Activated T-helper 2 cell treated with anti-CD3 and anti-CD28 coated beads, Interferon-gamma antibody, Interleukin-2, Interleukin-4, amounts not matched to agents 10 μg/mL and 5 μg/mL and 100 μg/mL, durations not matched to agents 14 hours and 24 hours and 36 hours (primary cell): ENCODE measurements at regions not wholly inside any gene's neighbourhood (a gene's known extent, or its start where the extent isn't known, plus 50 kb on each side); places are given as distances from the start of the nearest gene placed in this dataset.
A peak's percentile ranks its signal among the peaks of the same experiment; 100 is the strongest.

Source experiments
- DNase-seq: peaks from one replicate; pipeline ENCODE4 v3.0.0; 2021; ENCODE audit warnings: low spot score
- H3K27ac Mint-ChIP-seq: one replicate; pipeline ENCODE4 v1.8.0; 2021; ENCODE audit warnings: mixed read lengths
- H3K27me3 Mint-ChIP-seq: one replicate; pipeline ENCODE4 v1.8.0; 2021; ENCODE audit warnings: low read depth, mixed read lengths
- H3K36me3 Mint-ChIP-seq: one replicate; pipeline ENCODE4 v1.8.0; 2021; ENCODE audit warnings: low read depth, mixed read lengths
- H3K4me1 Mint-ChIP-seq: one replicate; pipeline ENCODE4 v1.8.0; 2021; ENCODE audit warnings: low read depth, mixed read lengths
- H3K4me3 Mint-ChIP-seq: one replicate; pipeline ENCODE4 v1.8.0; 2021; ENCODE audit warnings: low read depth, mild to moderate bottlenecking, moderate library complexity, mixed read lengths
- H3K9me3 Mint-ChIP-seq: one replicate; pipeline ENCODE4 v1.8.0; 2021; ENCODE audit warnings: mixed read lengths
- intact Hi-C: fragments of 100-400 bp; cut with micrococcal nuclease; formaldehyde crosslinking; loops from one replicate; pipeline ENCODE4 v1.15.1; 2023

DNA sequence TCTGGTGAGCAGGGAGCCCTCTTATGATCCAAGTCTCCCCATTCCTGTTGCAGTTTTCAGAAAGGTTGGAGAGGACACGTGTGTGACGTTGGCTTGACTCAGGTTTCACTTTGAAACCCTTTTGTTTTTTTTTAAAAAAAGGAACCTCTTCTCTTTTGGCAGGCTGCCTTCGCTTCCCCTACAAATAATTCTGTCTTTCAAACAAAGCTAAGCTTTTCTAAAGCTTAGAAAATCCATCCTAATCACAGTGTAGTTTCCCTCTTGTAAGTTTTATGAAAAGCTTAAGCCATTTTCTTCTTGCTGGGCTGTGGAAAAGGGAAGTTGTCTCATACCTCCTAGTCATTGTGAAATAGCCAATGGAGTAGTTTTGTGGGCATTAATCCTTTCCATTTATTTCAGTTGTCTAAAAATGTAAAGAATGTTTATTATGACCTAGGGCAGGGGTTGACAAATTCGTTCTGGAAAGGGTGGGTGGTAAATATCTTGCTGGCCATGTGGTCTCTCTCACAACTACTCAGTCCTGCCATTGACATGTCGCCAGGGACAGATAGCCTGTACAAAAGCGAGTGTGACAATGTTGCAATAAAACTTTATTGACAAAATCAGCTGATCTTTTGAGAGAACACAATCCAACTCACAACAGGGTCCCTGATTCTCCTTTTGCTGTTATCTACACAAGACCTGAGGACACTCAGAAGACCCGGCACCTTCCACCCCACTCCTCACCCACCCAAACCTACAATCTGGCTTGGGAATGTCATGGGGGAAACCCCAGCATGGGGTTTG lies 878.8 kb downstream of the RNF144A start:
- no peak for DNase-seq
- H3K4me3 Mint-ChIP-seq: no peak overlapping the region

DNA sequence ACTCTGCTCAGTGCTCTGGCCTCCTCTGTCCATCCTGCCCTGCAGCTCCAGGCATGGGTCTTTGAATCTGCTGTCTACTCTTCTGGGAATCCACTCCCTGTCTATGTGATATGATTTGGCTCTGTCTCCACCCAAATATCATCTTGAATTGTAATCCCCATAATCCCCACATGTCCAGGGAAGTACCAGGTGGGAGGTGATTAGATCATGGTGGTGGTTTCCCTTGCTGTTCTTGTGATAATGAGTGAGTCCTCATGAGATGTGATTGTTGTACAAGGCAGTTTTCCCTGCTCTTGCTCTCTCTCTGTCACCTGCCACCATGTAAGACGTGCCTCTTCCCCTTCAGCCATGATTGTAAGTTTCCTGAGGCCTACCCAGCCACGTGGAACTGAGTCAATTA lies 881.8 kb upstream of the ID2 start:
- Mint-ChIP-seq H3K36me3 (peaks cover 32% of the 10 kb centered on the region), H3K27ac (no peak overlapping the region), H3K4me3 (no peak overlapping the region), H3K4me1 (peaks cover 7% of the 10 kb centered on the region), H3K27me3 (no peaks in the 10 kb centered on the region), H3K9me3 (peaks cover 50% of the 10 kb centered on the region)
- DNase-seq: no peak
- intact Hi-C loops: no loop called here

More for the DNA sequence above, 878.8 kb downstream of the RNF144A start:
- Mint-ChIP-seq H3K4me1 (peaks cover 7% of the 10 kb centered on the region), H3K27me3 (no peaks in the 10 kb centered on the region), H3K27ac (peak overlapping the region; percentile 79), H3K9me3 (peaks cover 26% of the 10 kb centered on the region), H3K36me3 (peaks cover 17% of the 10 kb centered on the region)
- intact Hi-C loops: no loop called here

DNA sequence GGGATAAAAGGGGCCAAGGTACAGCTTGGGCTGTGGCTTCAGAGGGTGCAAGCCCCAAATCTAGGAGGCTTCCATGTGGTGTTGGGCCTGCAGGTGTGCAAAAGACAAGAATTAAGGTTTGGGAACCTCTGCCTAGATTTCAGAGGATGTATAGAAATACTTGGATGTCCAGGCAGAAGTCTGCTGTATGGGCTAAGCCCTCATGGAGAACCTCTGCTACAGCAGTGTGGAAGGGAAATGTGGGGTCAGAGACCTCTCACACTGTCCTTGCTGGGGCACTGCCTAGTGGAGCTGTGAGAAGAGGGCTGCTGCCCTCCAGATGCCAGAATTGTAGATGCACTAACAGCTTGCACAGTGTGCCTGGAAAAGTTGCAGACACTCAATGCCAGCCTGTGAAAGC lies 880.6 kb upstream of the ID2 start:
- DNase-seq: no peak
- Mint-ChIP-seq H3K27me3 (no peaks in the 10 kb centered on the region), H3K4me1 (peaks cover under 1% of the 10 kb centered on the region), H3K4me3 (no peak overlapping the region), H3K9me3 (peaks cover 52% of the 10 kb centered on the region), H3K36me3 (peaks cover 32% of the 10 kb centered on the region), H3K27ac (no peak overlapping the region)
- intact Hi-C loops: no loop called here

DNA sequence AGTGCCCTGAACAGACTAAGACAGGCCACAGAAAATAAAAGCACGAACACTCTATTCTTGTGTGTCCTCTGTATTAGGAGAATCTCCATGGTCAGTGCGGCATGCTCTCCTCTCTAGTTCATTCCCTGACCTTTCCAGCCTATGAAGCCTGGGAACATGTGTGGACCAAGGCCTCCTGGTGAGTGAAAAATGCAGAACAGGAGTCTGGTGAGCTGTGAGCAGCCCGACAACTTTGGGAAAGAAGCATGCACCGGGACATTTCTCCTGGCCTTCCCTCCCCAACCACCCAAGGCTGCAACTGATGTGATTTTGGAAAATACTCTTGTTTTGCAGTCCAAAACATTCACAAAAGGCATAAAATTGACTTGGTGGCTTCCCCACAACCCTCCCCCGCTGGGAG lies 878.3 kb upstream of the ID2 start:
- Mint-ChIP-seq H3K27me3 (no peaks in the 10 kb centered on the region), H3K4me1 (no peaks in the 10 kb centered on the region), H3K9me3 (peaks cover 51% of the 10 kb centered on the region), H3K36me3 (peaks cover 26% of the 10 kb centered on the region), H3K4me3 (no peak overlapping the region), H3K27ac (no peak overlapping the region)
- intact Hi-C loops: no loop called here
- DNase-seq: no peak

DNA sequence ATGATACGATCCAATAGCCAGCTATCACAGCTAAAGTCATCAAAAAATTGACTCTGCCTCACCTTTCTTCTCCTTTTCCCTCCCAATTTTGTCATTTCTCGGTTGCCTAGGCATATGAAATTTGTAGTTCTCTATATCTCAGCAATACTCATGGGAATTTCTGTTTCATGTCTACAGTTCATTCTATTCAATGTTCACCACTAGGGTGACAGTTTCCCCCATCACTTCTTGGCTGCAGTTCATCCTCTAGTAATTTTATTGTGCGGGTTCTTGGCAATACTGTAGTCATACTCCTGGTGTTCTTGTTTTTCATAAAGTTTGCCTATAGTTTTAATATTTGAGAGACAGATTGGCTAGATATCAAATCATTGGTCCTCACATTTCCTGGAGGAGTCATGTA lies 872.2 kb upstream of the ID2 start:
- DNase-seq: no peak
- Mint-ChIP-seq H3K4me1 (peaks cover 21% of the 10 kb centered on the region), H3K4me3 (no peak overlapping the region), H3K9me3 (peaks cover 34% of the 10 kb centered on the region), H3K27me3 (no peaks in the 10 kb centered on the region), H3K36me3 (peaks cover 7% of the 10 kb centered on the region), H3K27ac (no peak overlapping the region)
- intact Hi-C loops: no loop called here

DNA sequence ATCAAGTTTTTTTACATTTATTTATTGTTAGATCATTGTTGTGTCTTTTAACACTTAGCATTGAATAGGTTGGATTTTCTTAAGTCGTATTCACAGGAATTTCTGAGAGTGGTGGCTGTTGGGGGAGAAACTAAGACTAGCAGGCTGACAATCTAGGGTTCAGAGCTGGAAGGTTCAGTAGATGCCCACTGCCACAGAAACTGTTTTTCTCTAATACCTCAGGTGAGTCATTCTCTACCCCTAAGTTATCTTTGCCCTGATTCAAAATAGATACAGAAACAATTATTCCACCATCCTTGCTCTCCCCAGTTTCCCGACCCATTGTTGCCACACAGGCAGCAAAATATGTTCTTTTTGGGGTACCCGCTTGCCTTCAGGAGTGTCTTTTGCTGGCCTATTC lies 870.8 kb upstream of the ID2 start:
- no peak overlapping the region for H3K27ac Mint-ChIP-seq
- no peak overlapping the region for H3K4me3 Mint-ChIP-seq
- H3K36me3 Mint-ChIP-seq: peaks cover 7% of the 10 kb centered on the region
- DNase-seq: no peak
- H3K4me1 Mint-ChIP-seq: peaks cover 21% of the 10 kb centered on the region
- no peaks in the 10 kb centered on the region for H3K27me3 Mint-ChIP-seq
- intact Hi-C loops: no loop called here
- H3K9me3 Mint-ChIP-seq: peaks cover 40% of the 10 kb centered on the region

DNA sequence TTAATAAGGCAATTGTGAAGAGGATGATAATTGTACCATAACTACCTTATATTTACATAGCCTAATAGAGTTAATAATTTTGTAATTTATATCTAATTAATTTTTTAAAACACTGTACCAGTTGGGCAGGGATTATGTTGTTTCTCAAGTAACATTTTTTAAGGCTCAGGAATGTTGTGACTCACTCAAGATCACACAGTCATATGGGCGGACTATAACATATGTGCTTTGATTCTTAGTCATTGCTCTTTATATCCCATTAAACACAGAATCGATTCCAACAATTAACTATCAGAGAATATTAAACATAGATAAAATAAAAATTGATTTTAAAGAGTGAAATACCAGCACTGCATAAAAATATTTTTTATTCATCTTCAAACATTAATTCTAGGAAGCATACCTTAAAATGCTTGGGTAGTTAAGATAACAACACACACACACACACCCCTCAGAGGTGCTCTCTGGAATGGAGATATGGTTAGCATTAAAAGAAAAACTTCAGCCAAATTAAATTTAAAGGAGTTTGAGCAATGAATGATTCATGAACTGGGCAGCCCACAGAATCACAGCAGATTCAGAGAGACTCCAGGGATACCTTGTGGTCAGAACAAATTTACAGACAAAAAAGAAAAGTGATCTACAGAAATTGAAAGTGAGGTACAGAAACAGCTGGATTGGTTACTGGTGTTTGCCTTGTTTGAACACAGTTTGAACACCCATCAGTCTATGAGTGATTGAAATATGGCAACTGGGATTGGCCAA lies 869.4 kb upstream of the ID2 start:
- Mint-ChIP-seq H3K36me3 (peaks cover 7% of the 10 kb centered on the region), H3K4me1 (peaks cover 21% of the 10 kb centered on the region), H3K4me3 (no peak overlapping the region), H3K27me3 (no peaks in the 10 kb centered on the region), H3K9me3 (peaks cover 36% of the 10 kb centered on the region), H3K27ac (peak overlapping the region; percentile 15)
- DNase-seq: no peak
- intact Hi-C loops: no loop called here

DNA sequence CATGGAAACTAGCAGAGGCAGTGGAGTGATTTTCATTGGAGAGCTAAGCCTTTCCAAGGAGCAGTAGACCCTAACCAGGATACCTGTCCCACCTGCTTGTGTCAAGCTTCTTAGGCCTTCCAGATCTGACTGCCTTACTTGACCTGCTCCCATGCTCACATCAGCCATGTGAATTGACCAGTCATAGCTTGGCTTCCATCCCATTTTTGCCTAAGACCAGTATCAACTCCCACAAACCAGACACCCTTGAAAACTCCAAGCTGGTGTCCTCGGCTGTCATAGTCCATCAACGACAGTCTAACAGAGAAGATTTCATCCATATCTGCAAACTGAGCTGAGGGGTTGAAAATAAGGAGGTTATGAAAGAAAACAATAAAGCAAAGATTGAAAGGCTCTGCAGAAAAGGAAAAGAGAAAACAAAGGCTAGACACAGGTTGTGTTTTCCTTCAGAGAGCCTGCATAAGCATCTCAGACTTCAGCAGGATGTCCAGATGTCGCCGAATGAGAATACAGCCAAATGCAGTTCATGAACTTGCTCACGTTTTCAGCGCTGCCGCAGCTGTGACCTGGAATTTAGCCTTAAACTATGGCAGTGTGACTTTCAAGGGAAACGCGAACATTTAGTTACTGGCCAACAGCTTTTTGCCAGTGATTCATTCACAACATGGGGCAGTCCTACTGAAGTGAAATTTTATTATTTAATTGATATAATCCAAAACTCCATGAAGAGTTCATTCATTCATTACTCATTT lies 868.1 kb upstream of the ID2 start:
- no peak overlapping the region for H3K4me3 Mint-ChIP-seq
- no peaks in the 10 kb centered on the region for H3K27me3 Mint-ChIP-seq
- peaks cover 38% of the 10 kb centered on the region for H3K9me3 Mint-ChIP-seq
- peaks cover 7% of the 10 kb centered on the region for H3K36me3 Mint-ChIP-seq
- H3K4me1 Mint-ChIP-seq: peaks cover 21% of the 10 kb centered on the region
- no peak for DNase-seq
- intact Hi-C loops: no loop called here
- H3K27ac Mint-ChIP-seq: no peak overlapping the region

DNA sequence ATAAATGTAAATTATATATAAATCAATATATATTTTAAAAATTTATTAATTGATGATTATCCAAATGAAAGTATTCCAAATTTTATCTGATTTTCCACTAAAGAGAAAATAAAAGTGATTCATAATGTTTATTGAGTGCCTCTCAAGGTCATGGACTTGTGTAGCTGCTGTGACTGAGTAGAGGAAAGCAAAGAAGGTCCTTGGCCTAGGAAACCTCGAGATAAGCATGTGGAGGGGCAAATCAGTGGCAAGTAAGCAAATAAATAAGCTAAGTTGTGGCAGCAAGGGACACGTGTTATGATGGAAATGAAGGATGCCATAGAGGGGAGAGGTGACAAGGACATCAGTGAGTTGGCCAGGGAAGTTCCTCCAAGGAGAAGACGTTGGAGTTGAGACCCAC lies 866.1 kb upstream of the ID2 start:
- peaks cover 29% of the 10 kb centered on the region for H3K9me3 Mint-ChIP-seq
- H3K4me1 Mint-ChIP-seq: peaks cover 16% of the 10 kb centered on the region
- H3K27me3 Mint-ChIP-seq: no peaks in the 10 kb centered on the region
- no peak overlapping the region for H3K27ac Mint-ChIP-seq
- peaks cover 7% of the 10 kb centered on the region for H3K36me3 Mint-ChIP-seq
- no peak for DNase-seq
- H3K4me3 Mint-ChIP-seq: no peak overlapping the region
- intact Hi-C loops: no loop called here

DNA sequence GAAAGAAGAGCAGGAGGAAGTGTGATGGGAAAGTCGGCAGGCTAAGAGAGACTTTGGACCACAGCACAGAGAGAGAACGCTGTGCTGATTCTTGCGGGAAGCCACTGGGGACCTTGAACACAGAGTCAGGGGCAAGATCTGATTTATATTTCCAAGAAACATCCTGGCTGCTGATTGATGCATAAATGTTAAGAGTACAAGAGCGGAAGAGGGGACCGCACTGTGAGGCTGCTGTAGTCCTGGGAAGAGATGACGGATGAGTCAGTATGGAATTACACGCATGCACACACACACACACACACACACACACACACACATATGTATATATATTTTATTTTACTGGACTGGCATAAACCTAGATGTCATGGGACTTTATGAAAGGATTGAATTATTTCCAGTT lies 865.6 kb upstream of the ID2 start:
- intact Hi-C loops: no loop called here
- Mint-ChIP-seq H3K4me3 (no peak overlapping the region), H3K27ac (no peak overlapping the region), H3K27me3 (no peaks in the 10 kb centered on the region), H3K4me1 (peaks cover 11% of the 10 kb centered on the region), H3K36me3 (peaks cover 7% of the 10 kb centered on the region), H3K9me3 (peaks cover 28% of the 10 kb centered on the region)
- DNase-seq: no peak

DNA sequence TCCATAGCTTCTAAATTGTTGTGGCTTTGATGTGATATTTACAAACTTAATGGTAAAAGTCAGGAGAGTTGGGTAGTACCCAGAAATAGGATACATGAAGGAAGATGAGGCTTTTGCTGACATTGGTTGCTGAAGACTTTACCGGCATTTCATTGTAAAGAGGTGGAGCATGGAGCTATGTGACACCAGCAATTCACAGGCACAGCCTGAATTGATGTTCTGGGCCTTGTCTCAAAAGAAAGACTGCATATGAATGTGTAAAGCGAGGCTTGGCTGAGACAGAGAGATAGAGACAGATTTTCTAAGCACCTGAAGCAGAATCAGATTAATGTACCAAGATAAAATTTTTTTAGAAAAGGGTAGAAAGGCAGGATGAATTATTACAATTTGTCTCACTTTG lies 864.9 kb upstream of the ID2 start:
- peaks cover 28% of the 10 kb centered on the region for H3K9me3 Mint-ChIP-seq
- peaks cover 7% of the 10 kb centered on the region for H3K4me1 Mint-ChIP-seq
- no peak for DNase-seq

DNA sequence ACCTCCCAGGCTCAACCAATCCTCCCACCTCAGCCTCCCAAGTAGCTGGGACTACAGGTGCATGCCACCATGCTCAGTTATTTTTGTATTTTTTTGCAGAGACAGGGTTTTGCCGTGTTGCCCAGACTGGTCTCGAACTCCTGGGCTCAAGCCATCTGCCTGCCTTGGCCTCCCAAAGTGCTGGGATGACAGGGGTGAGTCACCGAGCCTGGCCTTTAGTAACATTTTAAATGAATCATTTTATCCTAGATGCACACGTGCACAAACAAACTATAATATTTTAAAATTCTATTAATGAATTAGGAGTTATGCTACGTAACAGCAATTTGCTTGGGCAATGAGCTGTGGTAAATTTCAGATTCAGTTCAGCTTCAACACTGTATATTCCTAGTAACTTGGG lies 862.5 kb upstream of the ID2 start:
- no peak overlapping the region for H3K27ac Mint-ChIP-seq
- peaks cover 19% of the 10 kb centered on the region for H3K9me3 Mint-ChIP-seq
- peaks cover under 1% of the 10 kb centered on the region for H3K36me3 Mint-ChIP-seq
- H3K4me1 Mint-ChIP-seq: peaks cover 2% of the 10 kb centered on the region
- H3K27me3 Mint-ChIP-seq: no peaks in the 10 kb centered on the region
- DNase-seq: no peak
- H3K4me3 Mint-ChIP-seq: no peak overlapping the region
- intact Hi-C loops: no loop called here

More for the DNA sequence above, 864.9 kb upstream of the ID2 start:
- Mint-ChIP-seq H3K36me3 (peaks cover 7% of the 10 kb centered on the region), H3K4me3 (no peak overlapping the region), H3K27me3 (no peaks in the 10 kb centered on the region), H3K27ac (no peak overlapping the region)
- intact Hi-C loops: no loop called here

DNA sequence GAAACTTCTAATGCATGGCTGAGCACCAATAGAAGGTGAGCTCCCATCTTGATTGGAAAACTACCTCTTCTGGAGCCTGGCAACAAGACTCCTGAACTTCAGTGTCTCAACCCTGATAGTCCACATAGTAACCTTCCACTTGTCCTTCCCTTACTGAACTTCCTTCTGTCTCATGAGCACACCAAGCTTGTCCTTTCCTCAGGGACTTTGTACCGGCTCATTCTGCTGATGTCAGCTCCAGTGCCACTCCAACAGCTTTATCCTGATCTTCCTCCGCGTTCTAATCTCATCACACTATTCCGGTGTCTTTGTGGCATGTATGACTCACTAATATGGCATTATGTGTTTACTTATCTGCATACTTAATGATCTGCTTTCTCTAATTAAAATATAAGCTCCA lies 862.0 kb upstream of the ID2 start:
- no peaks in the 10 kb centered on the region for H3K27me3 Mint-ChIP-seq
- intact Hi-C loops: loop anchor here (10.0 kb wide), 1 partner anchor 485 kb away; no protein-coding TSS in a partner anchor
- H3K4me3 Mint-ChIP-seq: no peak overlapping the region

More for the DNA sequence above, 862.0 kb upstream of the ID2 start:
- peaks cover 4% of the 10 kb centered on the region for H3K36me3 Mint-ChIP-seq
- H3K9me3 Mint-ChIP-seq: peaks cover 15% of the 10 kb centered on the region
- DNase-seq: no peak
- peaks cover 7% of the 10 kb centered on the region for H3K4me1 Mint-ChIP-seq
- no peak overlapping the region for H3K27ac Mint-ChIP-seq
